ENCODE measurements at regions not wholly inside any gene's neighbourhood (a gene's known extent, or its start where the extent isn't known, plus 50 kb on each side); places are given as distances from the start of the nearest gene placed in this dataset.

DNA sequence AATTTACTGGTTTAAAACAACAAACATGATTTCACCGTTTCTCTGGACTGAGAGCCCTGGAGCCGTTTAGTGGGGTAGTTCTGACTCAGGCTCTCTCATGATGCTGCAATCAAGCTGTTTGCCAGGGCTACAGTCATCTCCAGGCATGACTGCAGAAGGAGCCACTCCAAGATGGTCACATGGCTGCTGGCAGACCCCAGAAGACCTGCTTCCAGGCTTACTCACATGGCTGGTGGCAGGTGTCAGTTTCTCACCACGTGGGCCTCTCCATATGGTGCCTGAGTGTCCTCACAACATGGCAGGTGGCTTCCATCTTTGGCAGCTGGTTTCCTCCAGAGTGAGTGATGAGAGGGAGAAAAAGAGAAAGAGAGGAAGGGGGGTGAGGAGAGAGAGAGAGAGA, 378.3 kb upstream of the RGMA start:
- Histone ChIP-seq H3K27me3 (ENCODE audit: control insufficient read depth, insufficient read depth, low read length) (no peaks in the 10 kb centered on the region), H3K9me3 (ENCODE audit: control insufficient read depth, insufficient read depth, low read length) (peaks cover 44% of the 10 kb centered on the region), H3K4me3 (ENCODE audit: low read depth, low read length) (no peak overlapping the region), H3K27ac (ENCODE audit: low read depth, low read length) (no peak overlapping the region)
- CTCF ChIA-PET, result no interaction called here
- TF ChIP-seq CTCF (IDR thresholded peaks at IDR 0.05; ENCODE audit: low read depth, low read length), result no peak
- no peak for DNase-seq (ENCODE audit: low read depth, low spot score)
- POLR2A ChIA-PET, result no interaction called here

DNA sequence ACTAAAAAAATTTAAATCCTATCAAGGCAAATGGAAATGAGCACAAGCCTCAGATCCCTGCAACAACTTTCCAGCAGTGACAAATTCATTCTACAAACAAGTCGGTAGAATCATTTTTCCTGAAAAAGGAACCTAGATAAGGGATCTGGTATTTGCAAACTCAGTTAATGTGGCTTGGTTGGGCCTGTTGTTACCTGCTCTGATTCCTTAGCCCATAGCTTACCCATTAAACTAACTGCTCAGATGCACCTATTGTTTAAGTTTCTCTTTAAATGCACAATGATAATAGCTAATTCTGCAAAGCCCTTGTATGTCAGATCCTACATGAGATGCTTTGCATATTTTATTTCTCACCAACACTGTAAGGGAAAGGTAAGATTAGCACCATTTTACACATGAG, 377.4 kb upstream of the RGMA start:
- ChIA-PET CTCF (no interaction called here), POLR2A (no interaction called here)
- DNase-seq (ENCODE audit: low read depth, low spot score), result no peak
- no peak for TF ChIP-seq CTCF (IDR thresholded peaks at IDR 0.05; ENCODE audit: low read depth, low read length)
- Histone ChIP-seq H3K27me3 (ENCODE audit: control insufficient read depth, insufficient read depth, low read length) (no peaks in the 10 kb centered on the region), H3K4me3 (ENCODE audit: low read depth, low read length) (no peak overlapping the region), H3K27ac (ENCODE audit: low read depth, low read length) (no peak overlapping the region), H3K9me3 (ENCODE audit: control insufficient read depth, insufficient read depth, low read length) (peaks cover 46% of the 10 kb centered on the region)

- Histone ChIP-seq H3K27me3 (ENCODE audit: control insufficient read depth, insufficient read depth, low read length) (no peaks in the 10 kb centered on the region), H3K4me3 (ENCODE audit: low read depth, low read length) (no peak overlapping the region), H3K27ac (ENCODE audit: low read depth, low read length) (no peak overlapping the region), H3K9me3 (ENCODE audit: control insufficient read depth, insufficient read depth, low read length) (peaks cover 57% of the 10 kb centered on the region)
- no peak for DNase-seq (ENCODE audit: low read depth, low spot score)
- no peak for TF ChIP-seq CTCF (IDR thresholded peaks at IDR 0.05; ENCODE audit: low read depth, low read length)
- CTCF ChIA-PET, result no interaction called here
- POLR2A ChIA-PET, result no interaction called here
Measured at GRCh38 chr15:93462690-93463089, 373.7 kb upstream of the RGMA start.

- Histone ChIP-seq H3K27me3 (ENCODE audit: control insufficient read depth, insufficient read depth, low read length) (no peaks in the 10 kb centered on the region), H3K9me3 (ENCODE audit: control insufficient read depth, insufficient read depth, low read length) (peaks cover 60% of the 10 kb centered on the region), H3K27ac (ENCODE audit: low read depth, low read length) (no peak overlapping the region), H3K4me3 (ENCODE audit: low read depth, low read length) (no peak overlapping the region)
- CTCF ChIA-PET, result no interaction called here
- POLR2A ChIA-PET, result no interaction called here
- DNase-seq (ENCODE audit: low read depth, low spot score), result no peak
- no peak for TF ChIP-seq CTCF (IDR thresholded peaks at IDR 0.05; ENCODE audit: low read depth, low read length)
Measured at GRCh38 chr15:93460717-93461116, 371.7 kb upstream of the RGMA start.

DNA sequence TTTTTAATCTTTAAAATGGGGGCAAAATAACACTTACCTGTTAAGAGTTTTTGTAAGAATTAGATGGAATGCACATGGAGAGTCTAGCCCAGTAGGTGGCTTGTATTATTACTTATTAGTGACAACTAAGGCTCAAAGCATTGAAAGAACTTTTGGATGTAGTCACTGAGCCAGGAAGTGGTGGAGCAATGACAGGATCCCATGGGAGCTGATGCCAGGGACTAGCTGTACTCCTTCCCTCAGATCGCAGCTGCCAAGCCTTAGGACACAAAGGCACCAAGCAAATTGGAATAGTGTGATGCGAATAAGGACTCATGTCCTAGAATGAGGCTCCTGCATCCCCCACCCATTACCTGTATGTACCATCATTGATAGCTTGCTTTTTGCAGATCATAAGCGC, 370.4 kb upstream of the RGMA start:
- DNase-seq (ENCODE audit: low read depth, low spot score), result no peak
- Histone ChIP-seq H3K9me3 (ENCODE audit: control insufficient read depth, insufficient read depth, low read length) (peaks cover 60% of the 10 kb centered on the region), H3K27ac (ENCODE audit: low read depth, low read length) (no peak overlapping the region), H3K27me3 (ENCODE audit: control insufficient read depth, insufficient read depth, low read length) (no peaks in the 10 kb centered on the region), H3K4me3 (ENCODE audit: low read depth, low read length) (no peak overlapping the region)
- CTCF ChIA-PET, result no interaction called here
- POLR2A ChIA-PET, result no interaction called here
- no peak for TF ChIP-seq CTCF (IDR thresholded peaks at IDR 0.05; ENCODE audit: low read depth, low read length)

Measured in AG04450 (cell line).